HuH-7.5 (cell line): ENCODE measurements at regions not wholly inside any gene's neighbourhood (a gene's known extent, or its start where the extent isn't known, plus 50 kb on each side); places are given as distances from the start of the nearest gene placed in this dataset.

Source experiments
- DNase-seq: peaks from one replicate; pipeline ENCODE4 v3.0.0; 2011; ENCODE audit warnings: low spot score

DNA sequence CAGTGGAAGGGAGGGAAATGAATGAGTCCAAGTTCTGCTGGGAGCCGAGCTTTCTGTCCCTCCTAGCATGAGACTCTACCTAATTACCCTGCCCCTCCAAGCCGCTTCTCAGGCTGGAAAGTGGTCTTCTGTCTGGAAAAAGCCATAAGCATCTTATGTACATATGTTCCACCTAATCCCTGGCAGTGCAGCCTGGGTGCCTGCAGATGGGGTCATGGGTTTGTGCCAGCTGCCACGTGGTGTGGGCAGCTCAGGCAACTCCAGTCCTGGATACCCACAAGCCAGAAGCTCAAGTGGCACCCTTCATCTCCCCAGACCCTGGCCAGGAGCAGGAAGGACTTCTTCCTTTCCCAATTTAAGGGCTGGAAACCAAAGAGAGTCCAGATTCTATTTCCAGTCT lies 253.1 kb downstream of the LY86 start:
- DNase-seq, result no peak

DNA sequence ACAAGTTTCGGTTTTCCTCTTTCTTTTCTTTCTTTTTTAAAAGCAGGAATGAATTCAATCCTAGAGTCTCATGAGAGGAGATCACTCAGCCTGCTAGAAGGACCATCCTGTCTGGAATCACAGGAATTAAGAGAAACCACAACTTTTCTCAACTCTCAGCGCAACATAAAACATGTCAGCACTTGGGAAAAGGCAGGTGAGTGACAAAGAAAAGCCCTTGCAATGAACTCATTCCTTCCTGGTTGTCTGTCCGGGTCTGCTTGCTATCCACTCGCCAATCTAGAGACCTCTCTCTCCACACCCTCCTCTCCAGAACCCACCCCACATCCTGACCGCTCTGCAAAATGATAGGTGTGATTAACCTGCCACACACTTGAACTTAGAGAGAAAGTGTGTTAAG lies 253.8 kb downstream of the LY86 start:
- DNase-seq, result no peak

DNA sequence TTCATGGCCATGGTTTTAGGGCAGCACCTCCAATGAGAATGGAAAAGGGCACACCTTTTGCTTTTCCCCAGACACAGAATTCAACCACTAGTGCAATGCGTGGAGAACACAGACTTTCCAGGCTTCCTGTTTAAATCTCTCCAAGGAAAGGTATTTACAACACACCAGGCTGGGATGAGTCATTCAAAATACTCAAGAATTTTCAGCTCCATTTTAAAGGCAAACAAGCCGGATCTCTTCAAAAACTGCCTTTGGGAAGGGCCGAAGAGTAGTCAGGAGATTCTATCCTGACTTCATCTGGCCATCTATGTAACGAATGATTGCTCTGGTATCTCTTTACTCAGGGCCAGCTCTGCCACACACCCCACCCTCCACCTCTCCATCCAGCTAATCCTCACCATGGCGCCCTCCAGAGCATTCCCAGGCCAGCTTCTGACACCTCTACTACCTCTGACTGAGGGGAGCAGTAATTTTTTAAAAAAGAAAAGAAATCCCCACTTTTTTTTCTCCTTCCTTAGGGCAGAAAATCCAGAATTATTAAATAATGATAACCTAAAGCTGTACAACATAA lies 254.6 kb downstream of the LY86 start:
- DNase-seq, result no peak

DNA sequence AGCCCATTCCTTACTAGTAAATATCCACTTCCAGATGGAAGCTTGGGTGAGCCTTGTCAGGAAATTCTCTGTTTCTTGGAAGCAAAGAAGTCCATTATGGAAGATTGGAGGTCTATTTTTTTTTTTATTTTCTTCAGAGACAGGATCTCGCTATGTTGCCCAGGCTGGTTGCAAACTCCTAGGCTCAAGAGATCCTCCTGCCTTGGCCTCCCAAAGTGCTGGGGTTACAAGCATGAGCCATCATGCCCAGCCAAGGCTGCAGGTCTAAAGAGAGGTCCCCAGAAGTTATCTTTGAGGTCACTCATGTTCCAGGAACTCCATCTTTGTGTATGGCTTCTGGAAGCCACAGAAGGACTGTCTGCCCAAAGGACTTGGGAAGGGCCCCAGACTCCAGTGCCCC lies 255.3 kb downstream of the LY86 start:
- DNase-seq, result no peak

- no peak for DNase-seq
Observed at GRCh38 chr6:6844530-6844929, 256.0 kb downstream of the LY86 start.

DNA sequence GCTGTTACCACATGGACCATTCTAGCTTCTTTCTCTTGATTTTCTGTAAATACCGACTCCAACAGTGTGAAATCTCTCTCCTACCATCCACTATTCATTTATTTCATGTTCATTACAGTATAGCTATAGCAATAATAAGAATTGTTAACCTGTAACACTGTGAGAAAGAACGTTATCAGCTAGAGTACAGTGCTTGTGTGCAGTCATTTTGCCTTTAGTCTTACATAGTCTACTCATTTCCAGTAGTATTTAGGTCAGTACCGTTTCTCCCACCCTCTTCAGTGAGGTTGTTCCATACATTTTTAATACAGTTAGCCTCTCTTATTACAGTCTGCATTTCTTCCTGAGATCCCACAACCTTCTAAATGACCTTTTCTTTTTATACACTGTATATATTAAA lies 257.1 kb downstream of the LY86 start:
- no peak for DNase-seq

DNA sequence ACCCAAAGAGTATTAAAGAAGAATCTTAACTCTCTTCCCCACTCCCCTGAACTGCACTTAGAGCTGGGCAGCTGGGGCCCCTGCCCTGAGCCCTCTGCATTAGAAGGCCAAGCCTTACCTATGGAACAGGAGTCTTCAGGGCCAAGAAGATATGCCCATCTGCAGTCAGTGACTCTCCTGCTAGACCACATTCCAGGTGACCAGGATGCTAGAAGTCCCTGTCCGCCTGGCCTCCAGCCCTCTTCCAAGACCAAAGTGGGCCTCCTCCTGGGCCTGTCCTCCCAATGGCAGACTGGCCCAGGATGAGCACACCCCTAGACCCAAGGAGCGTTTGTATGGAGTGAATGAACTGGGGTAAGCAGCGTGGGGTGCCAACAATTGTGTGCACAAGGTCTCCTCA lies 259.1 kb downstream of the LY86 start:
- DNase-seq, result no peak

GRCh38 chr6:6851059-6851948 lies 256.5 kb upstream of the RREB1 start:
- DNase-seq, result peak; percentile 38

DNA sequence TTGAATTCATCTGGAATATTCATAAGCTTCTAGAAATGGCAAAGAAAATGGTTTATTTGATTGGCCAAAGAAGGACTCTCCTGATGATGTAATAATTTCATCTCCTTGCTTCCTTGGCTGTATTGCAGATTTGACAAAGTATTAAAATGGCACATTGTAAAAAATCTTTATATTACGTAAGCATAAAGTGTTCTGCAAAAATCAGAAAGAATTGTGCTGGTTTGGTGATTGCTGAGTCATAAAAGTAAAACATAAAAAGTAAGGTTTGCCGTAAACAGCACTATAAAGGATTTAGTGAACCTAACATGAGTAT lies 255.9 kb upstream of the RREB1 start:
- DNase-seq, result no peak

GRCh38 chr6:6856538-6857523 lies 250.9 kb upstream of the RREB1 start:
- no peak for DNase-seq

DNA sequence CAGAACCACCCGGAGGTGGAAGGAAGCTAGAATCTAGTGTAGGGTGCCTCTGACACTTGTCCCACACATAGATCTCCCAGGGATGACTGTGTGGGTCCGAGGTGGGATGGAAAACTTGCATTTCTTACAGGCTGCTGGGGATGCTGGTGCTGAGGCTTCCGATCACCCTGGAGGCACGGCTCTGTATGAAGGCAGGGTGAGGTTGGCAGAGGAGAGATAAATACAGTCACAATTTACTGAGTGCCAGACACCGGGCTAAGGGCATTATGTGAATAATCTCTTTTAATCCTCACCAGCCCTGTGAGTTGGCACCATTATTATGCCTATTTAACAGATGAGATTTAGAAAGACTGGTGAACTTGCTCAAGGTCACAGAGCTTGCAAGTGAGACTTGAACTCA lies 250.2 kb upstream of the RREB1 start:
- no peak for DNase-seq

DNA sequence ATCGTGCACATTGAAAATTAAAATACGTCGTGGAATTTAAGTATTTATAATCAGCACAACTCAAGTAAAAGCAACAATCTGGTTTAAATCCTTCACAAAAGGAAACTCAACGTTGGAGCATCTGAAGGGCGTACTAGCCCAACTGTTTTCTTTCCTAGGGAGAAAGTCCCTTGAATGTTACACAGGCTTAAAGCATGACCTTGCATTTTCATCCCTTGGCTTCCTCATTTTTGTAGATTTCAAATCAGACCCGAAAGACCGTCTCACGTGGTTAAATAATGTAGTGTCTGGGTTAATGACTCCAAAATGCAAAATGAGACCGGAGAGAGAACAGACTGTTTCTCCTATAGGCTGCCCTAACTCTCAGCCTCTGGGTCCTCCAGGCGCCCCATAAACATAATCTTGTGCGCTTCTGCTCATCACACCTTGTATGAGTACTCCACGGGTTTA lies 249.2 kb upstream of the RREB1 start:
- DNase-seq, result no peak

DNA sequence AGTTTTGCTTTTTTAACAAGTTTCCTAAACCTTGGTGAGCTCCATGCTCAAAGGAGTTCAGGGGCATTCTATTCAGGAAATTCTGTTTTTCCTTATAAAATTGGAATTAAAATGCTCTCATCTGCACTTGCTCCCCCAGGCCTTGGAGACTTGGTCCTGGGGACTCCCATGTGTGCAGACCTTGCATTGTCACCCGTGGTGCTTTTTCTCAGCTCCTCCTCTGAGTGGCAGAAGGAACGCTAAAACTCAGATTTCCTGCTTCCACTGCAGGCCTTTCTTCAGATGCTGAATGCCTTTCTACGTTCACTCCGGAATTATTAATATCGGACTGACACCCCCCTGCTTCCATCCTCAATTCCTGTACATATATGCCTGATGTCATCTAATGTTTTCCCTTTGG lies 248.7 kb upstream of the RREB1 start:
- DNase-seq, result no peak

- DNase-seq, result no peak
Observed at GRCh38 chr6:6859722-6860121, 248.0 kb upstream of the RREB1 start.

GRCh38 chr6:6860863-6861262 lies 246.9 kb upstream of the RREB1 start:
- no peak for DNase-seq

GRCh38 chr6:6861351-6861894 lies 246.3 kb upstream of the RREB1 start:
- no peak for DNase-seq

GRCh38 chr6:6861995-6862394 lies 245.8 kb upstream of the RREB1 start:
- no peak for DNase-seq

DNA sequence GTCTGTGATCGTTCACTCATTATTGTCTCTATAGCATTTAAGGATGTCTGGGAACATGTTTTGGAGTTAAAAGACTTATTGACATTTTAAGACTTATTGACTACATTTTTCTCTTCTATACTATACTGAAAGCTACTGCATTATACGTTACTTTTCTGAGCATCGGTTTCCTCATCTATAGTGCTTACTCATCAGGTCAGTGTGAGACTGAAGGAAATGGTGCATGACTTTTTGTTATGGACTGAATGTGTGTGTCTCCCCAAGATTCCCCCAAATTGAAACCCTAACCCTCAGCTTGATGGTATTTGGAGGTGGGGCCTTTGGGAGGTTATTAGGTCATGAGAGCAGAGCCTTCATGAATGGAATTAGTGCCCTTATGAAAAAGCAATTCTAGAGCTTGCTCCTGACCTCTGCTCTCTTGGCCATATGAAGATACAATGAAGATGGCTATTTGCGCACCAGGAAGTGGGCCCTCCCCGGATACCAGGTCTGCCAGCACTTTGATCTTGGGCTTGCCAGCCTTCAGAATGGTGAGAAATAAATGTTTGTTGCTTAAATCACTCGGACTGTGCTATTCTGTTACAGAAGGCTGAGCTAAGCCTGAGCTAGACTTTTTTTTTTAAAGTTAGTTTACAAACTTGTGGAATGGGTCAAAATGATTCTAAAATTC lies 243.7 kb upstream of the RREB1 start:
- DNase-seq, result no peak

DNA sequence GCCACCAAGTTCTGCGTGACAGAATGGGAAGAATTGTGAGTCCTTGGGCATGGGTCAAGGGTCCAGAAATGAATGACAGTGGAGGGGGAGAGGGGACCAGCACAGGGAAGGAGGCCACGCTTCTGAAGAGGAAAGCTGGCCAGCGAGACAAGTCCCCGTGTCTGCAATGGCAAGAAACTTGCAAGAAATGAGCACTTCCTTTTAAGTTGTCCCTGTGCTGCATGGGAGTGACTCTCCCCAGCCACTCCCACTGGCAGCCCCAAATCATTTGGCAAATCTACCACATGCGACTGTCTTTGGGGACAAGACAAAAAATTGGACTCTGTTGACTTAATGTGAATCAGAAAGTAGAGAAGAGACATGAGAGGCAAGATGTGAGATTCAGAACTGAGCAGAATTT lies 242.2 kb upstream of the RREB1 start:
- DNase-seq, result no peak

DNA sequence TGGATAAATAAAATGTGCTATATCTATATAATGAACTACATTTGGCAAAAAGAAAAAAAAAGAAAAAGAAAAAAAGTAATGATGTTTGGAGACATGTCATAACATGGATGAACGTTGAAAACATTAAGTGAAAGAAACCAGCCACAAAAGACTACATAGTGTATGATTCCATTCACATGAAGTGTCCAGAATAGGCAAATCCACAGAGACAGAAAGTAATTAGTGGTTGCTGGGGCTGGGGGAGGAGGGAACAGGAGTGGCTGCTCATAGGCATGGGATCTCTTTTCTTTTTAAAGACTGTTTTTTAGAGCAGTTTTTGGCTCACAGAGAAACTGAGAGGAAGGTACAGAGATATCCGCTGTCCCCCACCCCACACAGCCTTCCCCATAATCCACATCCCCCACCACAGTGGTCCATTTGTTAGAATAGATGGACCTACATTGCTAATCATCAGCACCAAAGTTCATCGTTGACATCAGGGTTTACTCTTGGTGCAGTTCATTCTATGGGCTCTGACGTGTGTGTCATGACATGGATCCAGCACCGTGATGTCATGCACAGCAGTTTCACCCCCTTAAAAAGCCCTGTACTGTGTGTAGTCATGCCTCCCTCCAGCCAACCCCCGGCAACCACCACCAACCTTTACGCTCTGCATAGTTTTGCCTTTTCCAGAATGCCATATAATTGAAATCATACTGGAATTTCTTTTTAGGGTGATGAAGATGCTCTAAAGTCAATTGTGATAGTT lies 240.9 kb upstream of the RREB1 start:
- DNase-seq, result no peak

DNA sequence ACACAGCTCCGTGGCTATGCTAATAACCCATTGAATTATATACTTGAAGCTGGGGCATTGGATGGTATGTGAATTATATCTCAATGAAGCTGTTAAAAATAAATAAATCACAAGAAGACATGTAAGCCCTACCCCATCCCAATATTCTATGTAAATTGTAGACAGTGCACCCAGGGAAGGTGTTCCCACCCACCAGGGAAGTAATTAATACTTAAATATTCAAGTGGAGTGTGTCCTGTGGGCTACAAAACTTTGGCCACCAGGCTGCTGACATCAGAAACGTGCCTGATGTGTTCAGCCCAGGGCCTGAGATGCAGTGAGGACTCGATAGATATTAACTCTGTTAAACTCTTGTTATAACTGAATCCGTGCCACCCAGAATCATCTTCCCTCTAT lies 240.4 kb upstream of the RREB1 start:
- DNase-seq, result no peak
